Esophagus muscularis mucosa (tissue), 3 donors: ENCODE measurements at regions not wholly inside any gene's neighbourhood (a gene's known extent, or its start where the extent isn't known, plus 50 kb on each side); places are given as distances from the start of the nearest gene placed in this dataset.

Source experiments
- CTCF ChIP-seq, 3 experiments: fragments of 200-600 bp in 2 of 3; fragments of 450-650 bp in 1 of 3; sonication (generic) in 2 of 3; IDR thresholded peaks; one replicate each; pipeline ENCODE4 v1.5.1; 2017 to 2019; ENCODE audit warnings: antibody characterized with exemption in 3 of 3, mild to moderate bottlenecking in 2 of 3, moderate library complexity in 1 of 3
- POLR2A ChIP-seq: fragments of 450-650 bp; IDR thresholded peaks from one replicate; pipeline ENCODE4 v1.6.1; 2017; ENCODE audit warnings: antibody characterized with exemption, moderate library complexity, mild to moderate bottlenecking, low read depth

GRCh38 chr2:128498086-128498485 is 179.4 kb upstream of the HS6ST1 start:
- TF ChIP-seq CTCF (IDR thresholded peaks at IDR 0.05) (no peak), POLR2A (no peak)
